GM18951 (cell line): ENCODE measurements at regions not wholly inside any gene's neighbourhood (a gene's known extent, or its start where the extent isn't known, plus 50 kb on each side); places are given as distances from the start of the nearest gene placed in this dataset.

Source experiments
- POLR2A ChIP-seq: IDR thresholded peaks from 4 replicates; pipeline ENCODE4 v1.6.1; 2011; ENCODE audit warnings: mild to moderate bottlenecking; ENCODE audit not compliant: insufficient read length, insufficient read depth; ENCODE audit errors: extremely low read depth
- in situ Hi-C: fragments of 300-500 bp; cut with MboI; formaldehyde crosslinking; loops from one replicate; pipeline ENCODE4 v1.12.0; 2022; ENCODE audit warnings: low sequenced_read_pairs, mixed read lengths, inconsistent platforms; ENCODE audit not compliant: unreplicated experiment

GRCh38 chr3:17941766-17942165 lies 199.3 kb upstream of the TBC1D5 start:
- in situ Hi-C loops: no loop called here
- no peak for TF ChIP-seq POLR2A

DNA sequence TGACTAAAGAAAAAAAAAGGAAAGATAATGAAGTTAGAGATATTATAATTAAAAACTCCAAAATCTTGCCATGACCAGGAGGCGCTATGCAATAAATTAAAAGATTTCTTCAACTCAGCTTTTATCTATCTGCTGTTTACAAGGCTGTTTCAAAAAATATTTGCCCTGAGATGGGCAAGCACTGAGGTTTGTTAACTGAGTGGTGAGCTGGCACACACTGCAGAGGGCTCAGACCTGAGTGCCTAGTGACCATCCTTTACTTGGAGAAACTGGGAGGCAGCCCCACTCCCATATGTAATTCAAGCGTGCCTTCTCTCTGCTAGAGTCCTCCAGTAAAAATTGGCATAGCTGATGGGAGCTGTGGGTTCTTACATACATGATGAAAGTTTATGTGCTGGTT lies 198.7 kb upstream of the TBC1D5 start:
- in situ Hi-C loops: no loop called here
- TF ChIP-seq POLR2A: no peak

- in situ Hi-C loops: no loop called here
- TF ChIP-seq POLR2A: no peak
These were observed 196.7 kb upstream of the TBC1D5 start for GRCh38 chr3:17939157-17939556.

DNA sequence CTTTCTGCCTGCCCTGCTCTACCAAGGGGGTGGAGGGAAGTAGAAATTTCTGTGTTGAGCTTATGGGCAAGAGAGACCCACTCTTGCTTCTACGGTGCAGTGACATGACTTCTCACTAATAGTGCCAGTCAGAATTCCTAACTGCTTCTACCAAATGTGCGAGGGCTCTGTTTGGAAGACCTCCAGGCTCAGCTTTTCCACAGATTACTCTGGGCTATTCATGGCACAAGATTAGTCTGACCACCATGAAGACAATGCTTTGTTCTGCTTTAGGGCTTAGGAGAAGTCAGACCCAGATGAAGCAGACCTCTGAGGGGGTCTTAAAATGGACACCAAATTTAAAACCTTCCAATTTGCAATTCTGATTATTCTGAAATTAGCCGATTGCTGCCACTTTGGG lies 195.9 kb upstream of the TBC1D5 start:
- no peak for TF ChIP-seq POLR2A
- in situ Hi-C loops: no loop called here

GRCh38 chr3:17936736-17937480 lies 194.5 kb upstream of the TBC1D5 start:
- in situ Hi-C loops: no loop called here
- TF ChIP-seq POLR2A: no peak

DNA sequence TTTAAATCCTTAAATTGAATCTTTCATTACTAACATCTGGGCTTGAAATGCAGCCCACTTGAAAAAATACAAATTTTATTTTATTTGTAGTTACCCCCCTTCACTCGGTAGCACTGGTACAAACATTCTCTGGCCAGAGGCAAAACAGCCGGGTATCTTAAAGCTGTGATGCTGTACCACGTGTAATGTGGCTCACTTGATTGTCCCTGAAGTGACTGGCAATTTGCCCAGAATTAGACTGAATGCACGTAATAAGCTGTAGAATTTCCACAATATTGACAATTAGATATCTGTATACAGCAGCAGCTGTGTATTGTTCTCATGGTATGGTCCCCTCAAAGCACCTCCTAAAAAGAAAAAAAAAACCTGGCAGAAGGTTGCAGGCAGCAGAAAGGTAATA lies 192.8 kb upstream of the TBC1D5 start:
- no peak for TF ChIP-seq POLR2A
- in situ Hi-C loops: no loop called here

DNA sequence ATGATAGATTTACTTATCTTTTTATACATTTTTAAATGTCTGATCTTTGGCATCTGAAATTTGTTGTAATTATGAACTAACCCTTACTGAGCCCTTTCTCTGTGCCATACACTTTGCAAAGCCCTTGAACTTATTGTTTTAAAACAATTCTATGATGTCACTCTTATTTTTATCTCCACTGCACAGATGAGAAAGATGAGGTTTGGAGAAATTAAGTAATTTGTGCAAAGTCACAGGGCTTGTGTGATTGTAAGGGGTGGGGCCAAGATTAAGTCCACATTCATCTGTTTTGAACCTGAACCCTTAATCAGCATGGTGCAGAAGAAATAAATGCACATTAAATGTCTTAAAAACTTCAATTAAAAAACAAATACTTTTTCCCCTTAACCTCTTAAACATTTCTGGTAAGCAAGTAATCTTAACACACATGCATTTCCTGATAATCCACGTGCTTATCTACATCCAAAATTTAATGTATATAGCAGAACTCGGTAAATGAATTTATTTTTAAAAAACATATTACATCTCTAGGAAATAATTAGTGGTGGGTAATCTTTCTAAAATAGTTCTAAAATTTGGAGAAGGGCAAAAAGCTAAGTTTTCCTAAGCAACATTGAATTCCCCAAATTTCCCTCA lies 189.8 kb upstream of the TBC1D5 start:
- in situ Hi-C loops: no loop called here

GRCh38 chr3:17931131-17931530 lies 188.7 kb upstream of the TBC1D5 start:
- no peak for TF ChIP-seq POLR2A
- in situ Hi-C loops: no loop called here

More for the DNA sequence above, 189.8 kb upstream of the TBC1D5 start:
- TF ChIP-seq POLR2A: no peak

- in situ Hi-C loops: no loop called here
- no peak for TF ChIP-seq POLR2A
These were observed 186.2 kb upstream of the TBC1D5 start for GRCh38 chr3:17928502-17929145.

- TF ChIP-seq POLR2A: no peak
- in situ Hi-C loops: no loop called here
These were observed 184.6 kb upstream of the TBC1D5 start for GRCh38 chr3:17927036-17927435.

DNA sequence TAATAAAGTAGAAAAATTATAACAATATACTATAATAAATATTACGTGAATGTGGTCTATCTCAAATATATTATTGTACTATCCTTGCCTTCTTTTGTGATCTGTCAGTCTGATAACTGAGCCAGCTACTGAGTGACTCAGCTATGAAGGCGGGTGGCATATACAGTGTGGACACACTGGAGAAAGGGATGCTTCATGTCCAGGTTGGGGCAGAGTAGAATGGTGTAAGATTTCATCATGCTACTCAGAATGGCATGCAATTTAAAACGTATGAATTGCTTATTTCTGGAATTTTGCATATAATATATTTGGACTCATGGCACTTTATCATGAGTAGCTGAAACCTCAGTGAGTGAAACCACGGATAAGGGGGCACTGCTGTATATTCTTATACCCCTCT lies 172.9 kb upstream of the TBC1D5 start:
- in situ Hi-C loops: no loop called here
- TF ChIP-seq POLR2A: no peak

DNA sequence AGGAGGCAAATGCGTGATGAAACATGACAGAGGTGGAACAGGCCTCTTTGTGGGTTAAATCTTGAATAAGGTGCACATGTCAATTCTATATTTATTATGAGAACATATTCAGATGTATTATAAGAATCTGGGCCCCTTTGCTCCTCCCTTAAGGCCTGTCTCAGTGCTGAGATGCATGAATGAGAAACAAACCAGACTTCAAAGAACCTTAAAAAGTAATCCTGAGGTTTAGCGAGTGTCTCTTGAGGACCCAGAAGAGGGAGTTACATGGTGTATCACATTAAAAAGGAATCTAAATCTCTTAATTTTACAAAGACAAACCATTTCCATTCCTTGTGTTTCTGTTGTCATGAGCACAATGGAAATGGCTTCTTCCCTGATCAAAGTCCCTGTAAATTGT lies 170.9 kb upstream of the TBC1D5 start:
- TF ChIP-seq POLR2A: no peak
- in situ Hi-C loops: no loop called here

DNA sequence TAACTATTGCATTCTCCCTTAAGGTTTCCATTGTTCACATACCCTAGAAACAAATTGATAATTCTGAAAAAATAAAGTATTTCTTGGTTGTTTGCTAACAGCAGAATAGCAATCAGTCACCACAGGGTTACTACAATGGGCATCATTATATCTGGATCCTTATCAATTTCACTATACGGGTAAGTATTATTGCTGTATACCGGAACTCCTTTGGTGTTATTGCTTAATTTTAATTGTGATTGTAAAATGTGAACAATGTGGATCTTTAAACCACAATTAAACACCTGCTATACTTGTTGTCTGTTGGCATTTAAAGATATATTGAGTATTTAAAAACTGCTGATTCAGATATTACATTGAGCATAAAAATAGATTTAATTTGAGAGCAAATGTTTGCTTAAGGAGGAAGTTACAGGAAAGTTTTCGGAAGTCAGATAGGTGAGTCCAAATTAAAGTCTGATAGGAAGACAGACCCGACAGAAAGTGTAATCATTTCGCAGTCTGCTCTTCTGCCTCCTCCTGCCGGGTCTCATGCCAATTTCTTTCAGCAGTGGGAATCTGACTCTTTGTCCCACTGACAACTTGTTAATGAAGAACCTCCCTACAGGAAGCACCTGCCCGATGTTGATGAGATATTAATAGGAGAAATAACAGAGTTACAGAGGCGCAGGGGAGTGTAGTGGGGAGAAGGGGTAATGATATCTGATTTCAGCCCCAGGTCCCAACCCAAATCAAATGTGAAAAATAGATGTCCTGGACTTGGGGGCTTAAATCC lies 169.7 kb upstream of the TBC1D5 start:
- TF ChIP-seq POLR2A: no peak
- in situ Hi-C loops: no loop called here
